ENCODE measurements at regions not wholly inside any gene's neighbourhood (a gene's known extent, or its start where the extent isn't known, plus 50 kb on each side); places are given as distances from the start of the nearest gene placed in this dataset.
"Not testable (repeated sequence)": the region's sequence is repeated elsewhere in the genome, so short reads cannot be mapped to it uniquely, and the experiment has no call there.

- no peak for DNase-seq
Measured at GRCh38 chr11:135009125-135009524, 597.1 kb upstream of the B3GAT1 start.

GRCh38 chr11:135008412-135008811 is 596.4 kb upstream of the B3GAT1 start:
- DNase-seq: no peak

GRCh38 chr11:135008001-135008405 is 596.0 kb upstream of the B3GAT1 start:
- no peak for DNase-seq

- DNase-seq: no peak
Measured at GRCh38 chr11:135006800-135007199, 594.8 kb upstream of the B3GAT1 start.

- no peak for DNase-seq
Measured at GRCh38 chr11:135004495-135004894, 592.5 kb upstream of the B3GAT1 start.

GRCh38 chr11:135002236-135002635 is 590.2 kb upstream of the B3GAT1 start:
- DNase-seq: no peak

GRCh38 chr11:135001581-135001980 is 589.5 kb upstream of the B3GAT1 start:
- no peak for DNase-seq

GRCh38 chr11:135001065-135001464 is 589.0 kb upstream of the B3GAT1 start:
- DNase-seq: not testable (repeated sequence)

- no peak for DNase-seq
Measured at GRCh38 chr11:134999590-134999989, 587.5 kb upstream of the B3GAT1 start.

GRCh38 chr11:134997652-134998320 is 585.7 kb upstream of the B3GAT1 start:
- no peak for DNase-seq

- DNase-seq: no peak
Measured at GRCh38 chr11:134995741-134996140, 583.7 kb upstream of the B3GAT1 start.

GRCh38 chr11:134994431-134994830 is 582.4 kb upstream of the B3GAT1 start:
- DNase-seq: no peak

GRCh38 chr11:134993691-134994243 is 581.7 kb upstream of the B3GAT1 start:
- no peak for DNase-seq

GRCh38 chr11:134992981-134993380 is 580.9 kb upstream of the B3GAT1 start:
- DNase-seq: no peak

GRCh38 chr11:134988495-134988894 is 576.5 kb upstream of the B3GAT1 start:
- no peak for DNase-seq

GRCh38 chr11:134987822-134988221 is 575.8 kb upstream of the B3GAT1 start:
- no peak for DNase-seq

GRCh38 chr11:134987223-134987768 is 575.3 kb upstream of the B3GAT1 start:
- DNase-seq: no peak

GRCh38 chr11:134984421-134984820 is 572.4 kb upstream of the B3GAT1 start:
- DNase-seq: no peak

GRCh38 chr11:134982432-134982831 is 570.4 kb upstream of the B3GAT1 start:
- DNase-seq: not testable (repeated sequence)

GRCh38 chr11:134981835-134982234 is 569.8 kb upstream of the B3GAT1 start:
- DNase-seq: no peak

- DNase-seq: no peak
Measured at GRCh38 chr11:134980819-134981710, 569.0 kb upstream of the B3GAT1 start.

GRCh38 chr11:134979089-134979457 is 567.0 kb upstream of the B3GAT1 start:
- DNase-seq: not testable (repeated sequence)

- no peak for DNase-seq
Measured at GRCh38 chr11:134978388-134979088, 566.5 kb upstream of the B3GAT1 start.

All from NCI-H446 treated with DMSO at 0.1 percent for 48 hours (cell line).